CD4-positive, alpha-beta T cell (primary cell): ENCODE measurements at regions not wholly inside any gene's neighbourhood (a gene's known extent, or its start where the extent isn't known, plus 50 kb on each side); places are given as distances from the start of the nearest gene placed in this dataset.

ENCODE experiments used
- ATAC-seq: fragments of 200-7000 bp; cut with Tn5 transposase; one replicate; pipeline ENCODE4 v1.10.0; 2022; ENCODE audit warnings: mild to moderate bottlenecking; ENCODE audit not compliant: poor library complexity
- CTCF ChIA-PET: fragments of 350-600 bp; sonication (Branson Sonifier 250); formaldehyde crosslinking; loops from one replicate; lab custom pipeline; 2021; ENCODE audit warnings: antibody characterized with exemption, inconsistent platforms; lab: Charles Lee
- POLR2A ChIA-PET: fragments of 350-600 bp; sonication (Branson Sonifier 250); formaldehyde crosslinking; loops from one replicate; lab custom pipeline; 2021; ENCODE audit warnings: antibody characterized with exemption, inconsistent platforms; lab: Charles Lee
- DNase-seq, 14 experiments: peaks; one replicate each; pipeline ENCODE4 v3.0.0-alpha.2; 2013 to 2020; ENCODE audit warnings: mixed read lengths in 2 of 14
- H3K27ac ChIP-seq, 2 donors: one replicate each; pipeline versions ENCODE4 v1.5.1 to v1.7.0; 2013; ENCODE audit warnings: low read length in 2 of 2, low read depth in 1 of 2, mild to moderate bottlenecking in 1 of 2
- H3K27me3 ChIP-seq, 2 experiments: 1 replicate in 1 of 2; 2 replicates in 1 of 2; pipeline versions ENCODE4 v1.6.1 to v1.7.0; 2013; ENCODE audit warnings: low read length in 2 of 2, control low read depth in 1 of 2, mild to moderate bottlenecking in 1 of 2, moderate library complexity in 1 of 2; ENCODE audit not compliant: insufficient read depth in 2 of 2, control insufficient read depth in 1 of 2
- H3K36me3 ChIP-seq: one replicate; pipeline ENCODE4 v1.6.1; 2013; ENCODE audit warnings: low read length, control low read depth; ENCODE audit not compliant: insufficient read depth
- H3K4me1 ChIP-seq: one replicate; pipeline ENCODE4 v1.6.1; 2013; ENCODE audit warnings: low read length, control low read depth; ENCODE audit not compliant: insufficient read depth
- H3K4me3 ChIP-seq: one replicate; pipeline ENCODE4 v1.5.1; 2013; ENCODE audit warnings: mild to moderate bottlenecking, low read length, moderate library complexity
- H3K9me3 ChIP-seq, 2 experiments: 1 replicate in 1 of 2; 2 replicates in 1 of 2; pipeline versions ENCODE4 v1.6.1 to v1.7.0; 2013; ENCODE audit warnings: low read length in 2 of 2, mild to moderate bottlenecking in 2 of 2, control low read depth in 1 of 2, moderate library complexity in 1 of 2; ENCODE audit not compliant: control insufficient read depth in 1 of 2, insufficient read depth in 1 of 2
- H3K27ac Mint-ChIP-seq: one replicate; pipeline ENCODE4 v1.8.0; 2020; ENCODE audit warnings: mixed read lengths
- H3K27me3 Mint-ChIP-seq: one replicate; pipeline ENCODE4 v1.8.0; 2021; ENCODE audit warnings: mixed read lengths
- H3K36me3 Mint-ChIP-seq: one replicate; pipeline ENCODE4 v1.8.0; 2021; ENCODE audit warnings: low read depth, mixed read lengths
- H3K4me1 Mint-ChIP-seq: one replicate; pipeline ENCODE4 v1.8.0; 2021; ENCODE audit warnings: low read depth, mixed read lengths
- H3K4me3 Mint-ChIP-seq: one replicate; pipeline ENCODE4 v1.8.0; 2020; ENCODE audit warnings: mild to moderate bottlenecking, mixed read lengths
- H3K9me3 Mint-ChIP-seq: one replicate; pipeline ENCODE4 v1.8.0; 2020; ENCODE audit warnings: mixed read lengths
- CTCF ChIP-seq: fragments of 200-600 bp; IDR thresholded peaks from one replicate; pipeline ENCODE4 v1.8.0; 2022; ENCODE audit warnings: antibody characterized with exemption, mild to moderate bottlenecking
- intact Hi-C, 2 experiments: fragments of 100-400 bp; cut with DNase I in 1 of 2; cut with micrococcal nuclease in 1 of 2; formaldehyde crosslinking; loops; one replicate each; pipeline versions ENCODE4 v1.15.1 to v1.9.0; 2023 to 2025; cut with DNase I, micrococcal nuclease

DNA sequence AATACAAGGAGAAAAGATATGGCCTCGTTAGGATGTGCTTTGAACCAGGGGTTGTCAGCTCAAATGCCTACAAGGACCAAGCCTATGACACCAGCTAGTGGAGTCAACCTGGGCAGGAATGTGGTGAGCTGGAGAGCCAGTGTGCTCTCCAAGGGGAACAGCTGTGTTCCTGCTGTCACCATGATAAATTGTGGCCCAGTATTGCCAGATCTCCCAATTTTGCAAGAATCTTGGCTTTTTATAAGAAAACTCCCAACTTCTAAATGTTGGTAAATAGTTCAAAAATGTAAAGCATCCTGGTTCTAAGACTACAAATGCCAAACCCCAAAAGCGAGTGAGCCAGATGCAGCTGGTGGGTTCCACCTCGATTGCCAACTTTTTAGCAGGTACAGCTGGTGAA lies 391.1 kb downstream of the PLPP3 start:
- H3K27me3 ChIP-seq: no peaks in the 10 kb centered on the region
- ATAC-seq (no peak), DNase-seq (no peak)
- no peaks in the 10 kb centered on the region for H3K36me3 ChIP-seq
- ChIA-PET CTCF (no interaction called here), POLR2A (no interaction called here)
- no peak overlapping the region for H3K27ac ChIP-seq
- no peaks in the 10 kb centered on the region for H3K4me1 ChIP-seq
- Mint-ChIP-seq H3K36me3 (no peaks in the 10 kb centered on the region), H3K27ac (no peak overlapping the region), H3K27me3 (no peaks in the 10 kb centered on the region), H3K4me3 (no peak overlapping the region), H3K9me3 (no peaks in the 10 kb centered on the region), H3K4me1 (no peaks in the 10 kb centered on the region)
- H3K4me3 ChIP-seq: no peak overlapping the region
- no peaks in the 10 kb centered on the region for H3K9me3 ChIP-seq
- intact Hi-C loops: no loop called here
- TF ChIP-seq CTCF: no peak

- ATAC-seq (no peak), DNase-seq (no peak)
- Mint-ChIP-seq H3K27ac (no peak overlapping the region), H3K36me3 (no peaks in the 10 kb centered on the region), H3K27me3 (no peaks in the 10 kb centered on the region), H3K4me1 (no peaks in the 10 kb centered on the region), H3K9me3 (no peaks in the 10 kb centered on the region), H3K4me3 (no peak overlapping the region)
- TF ChIP-seq CTCF: no peak
- Histone ChIP-seq H3K27ac (no peak overlapping the region), H3K4me3 (no peak overlapping the region), H3K27me3 (no peaks in the 10 kb centered on the region), H3K36me3 (no peaks in the 10 kb centered on the region), H3K9me3 (no peaks in the 10 kb centered on the region), H3K4me1 (no peaks in the 10 kb centered on the region)
- ChIA-PET CTCF (no interaction called here), POLR2A (no interaction called here)
- intact Hi-C loops: no loop called here
Observed at GRCh38 chr1:56187405-56187804, 392.0 kb downstream of the PLPP3 start.

- Mint-ChIP-seq H3K4me3 (no peak overlapping the region), H3K27me3 (no peaks in the 10 kb centered on the region), H3K27ac (no peak overlapping the region), H3K4me1 (no peaks in the 10 kb centered on the region), H3K36me3 (no peaks in the 10 kb centered on the region), H3K9me3 (no peaks in the 10 kb centered on the region)
- ChIA-PET POLR2A (no interaction called here), CTCF (no interaction called here)
- Histone ChIP-seq H3K4me3 (no peak overlapping the region), H3K9me3 (no peaks in the 10 kb centered on the region), H3K27me3 (no peaks in the 10 kb centered on the region), H3K36me3 (no peaks in the 10 kb centered on the region), H3K27ac (no peak overlapping the region), H3K4me1 (no peaks in the 10 kb centered on the region)
- intact Hi-C loops: no loop called here
- TF ChIP-seq CTCF: no peak
- no peak for ATAC-seq
- DNase-seq: no peak
Observed at GRCh38 chr1:56185493-56185892, 393.9 kb downstream of the PLPP3 start.
